GM19324 (cell line): ENCODE measurements at regions not wholly inside any gene's neighbourhood (a gene's known extent, or its start where the extent isn't known, plus 50 kb on each side); places are given as distances from the start of the nearest gene placed in this dataset.

Source experiments
- ATAC-seq: cut with Tn5 transposase; IDR thresholded peaks from one replicate; pipeline ENCODE4 v1.9.1; 2021; ENCODE audit warnings: mild to moderate bottlenecking, moderate library complexity; ENCODE audit not compliant: unreplicated experiment, low FRiP score

GRCh38 chr1:30327370-30328099, 395.9 kb downstream of the MATN1 start:
- no peak for ATAC-seq

GRCh38 chr1:30325999-30326398, 397.4 kb downstream of the MATN1 start:
- ATAC-seq = no peak

GRCh38 chr1:30325085-30325935, 398.1 kb downstream of the MATN1 start:
- no peak for ATAC-seq

GRCh38 chr1:30324251-30325084, 398.9 kb downstream of the MATN1 start:
- ATAC-seq = no peak

GRCh38 chr1:30323841-30324240, 399.5 kb downstream of the MATN1 start:
- ATAC-seq = no peak

- no peak for ATAC-seq
Measured at GRCh38 chr1:30323352-30323751, 400.0 kb downstream of the MATN1 start.

GRCh38 chr1:30322859-30323257, 400.5 kb downstream of the MATN1 start:
- ATAC-seq = no peak

- ATAC-seq = no peak
Measured at GRCh38 chr1:30321996-30322858, 401.2 kb downstream of the MATN1 start.

GRCh38 chr1:30321246-30321910, 402.0 kb downstream of the MATN1 start:
- no peak for ATAC-seq

GRCh38 chr1:30320581-30320890, 402.8 kb downstream of the MATN1 start:
- ATAC-seq = no peak

GRCh38 chr1:30319765-30320580, 403.4 kb downstream of the MATN1 start:
- no peak for ATAC-seq

- no peak for ATAC-seq
Measured at GRCh38 chr1:30318864-30319718, 404.3 kb downstream of the MATN1 start.

- ATAC-seq = no peak
Measured at GRCh38 chr1:30318413-30318812, 405.0 kb downstream of the MATN1 start.

- ATAC-seq = no peak
Measured at GRCh38 chr1:30317921-30318320, 405.5 kb downstream of the MATN1 start.

GRCh38 chr1:30316056-30316455, 407.3 kb downstream of the MATN1 start:
- no peak for ATAC-seq

- ATAC-seq = no peak
Measured at GRCh38 chr1:30315185-30315960, 408.0 kb downstream of the MATN1 start.

- no peak for ATAC-seq
Measured at GRCh38 chr1:30314591-30314990, 408.8 kb downstream of the MATN1 start.
